Fibroblast of the aortic adventitia (primary cell): ENCODE measurements at regions not wholly inside any gene's neighbourhood (a gene's known extent, or its start where the extent isn't known, plus 50 kb on each side); places are given as distances from the start of the nearest gene placed in this dataset.

Experiments used
- DNase-seq: peaks from one replicate; pipeline ENCODE4 v3.0.0-alpha.2; 2010; ENCODE audit warnings: low read depth
- H3K4me3 ChIP-seq: 2 replicates; pipeline ENCODE4 v1.5.1; 2011; ENCODE audit warnings: low read depth, mild to moderate bottlenecking, control low read depth, low read length, moderate library complexity
- TF ChIP-seq, protein P1 (sequence below): IDR thresholded peaks from 2 replicates; pipeline ENCODE4 v1.5.1; 2011; ENCODE audit warnings: mild to moderate bottlenecking, low read length, control low read depth, inconsistent platforms; ENCODE audit not compliant: insufficient read depth

DNA sequence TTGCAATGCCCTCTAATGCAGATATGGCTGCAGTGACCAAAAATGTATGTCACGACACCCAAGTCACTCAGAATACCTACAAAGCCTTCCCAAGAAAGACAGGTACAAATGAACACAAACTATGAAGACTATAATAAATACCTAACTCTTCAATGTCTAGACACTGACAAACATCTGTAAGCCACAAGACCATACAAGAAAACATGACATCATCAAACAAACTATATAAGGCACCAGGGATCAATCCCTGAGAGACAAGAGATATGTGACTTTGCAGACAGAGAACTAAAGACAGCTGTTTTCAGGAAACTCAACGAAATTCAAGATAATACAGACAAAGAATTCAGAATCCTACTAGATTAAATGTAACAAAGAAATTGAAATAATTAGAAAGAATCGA lies 603.7 kb downstream of the CDH9 start:
- TF ChIP-seq, protein P1, sequence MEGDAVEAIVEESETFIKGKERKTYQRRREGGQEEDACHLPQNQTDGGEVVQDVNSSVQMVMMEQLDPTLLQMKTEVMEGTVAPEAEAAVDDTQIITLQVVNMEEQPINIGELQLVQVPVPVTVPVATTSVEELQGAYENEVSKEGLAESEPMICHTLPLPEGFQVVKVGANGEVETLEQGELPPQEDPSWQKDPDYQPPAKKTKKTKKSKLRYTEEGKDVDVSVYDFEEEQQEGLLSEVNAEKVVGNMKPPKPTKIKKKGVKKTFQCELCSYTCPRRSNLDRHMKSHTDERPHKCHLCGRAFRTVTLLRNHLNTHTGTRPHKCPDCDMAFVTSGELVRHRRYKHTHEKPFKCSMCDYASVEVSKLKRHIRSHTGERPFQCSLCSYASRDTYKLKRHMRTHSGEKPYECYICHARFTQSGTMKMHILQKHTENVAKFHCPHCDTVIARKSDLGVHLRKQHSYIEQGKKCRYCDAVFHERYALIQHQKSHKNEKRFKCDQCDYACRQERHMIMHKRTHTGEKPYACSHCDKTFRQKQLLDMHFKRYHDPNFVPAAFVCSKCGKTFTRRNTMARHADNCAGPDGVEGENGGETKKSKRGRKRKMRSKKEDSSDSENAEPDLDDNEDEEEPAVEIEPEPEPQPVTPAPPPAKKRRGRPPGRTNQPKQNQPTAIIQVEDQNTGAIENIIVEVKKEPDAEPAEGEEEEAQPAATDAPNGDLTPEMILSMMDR: no peak
- H3K4me3 ChIP-seq: no peak overlapping the region
- DNase-seq: no peak

DNA sequence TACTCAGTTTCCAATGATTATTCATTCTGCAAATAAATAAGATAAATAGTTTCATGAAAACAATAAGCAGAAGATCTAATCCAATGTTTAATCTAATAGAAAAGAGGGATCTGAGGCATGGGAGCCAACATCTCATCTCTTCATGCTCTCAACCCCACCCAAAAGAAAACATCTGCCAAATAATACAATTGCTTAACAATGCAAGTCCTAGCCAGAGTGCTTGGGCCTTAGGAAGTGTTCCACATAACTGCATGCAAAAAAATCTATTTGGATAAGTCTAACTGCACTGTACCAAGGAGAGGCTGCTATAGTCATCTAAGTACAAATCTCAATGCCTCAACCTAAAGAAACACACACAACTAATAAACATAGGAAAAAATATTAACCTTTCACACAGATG lies 606.0 kb downstream of the CDH9 start:
- no peak overlapping the region for H3K4me3 ChIP-seq
- TF ChIP-seq, protein P1: no peak
- no peak for DNase-seq

DNA sequence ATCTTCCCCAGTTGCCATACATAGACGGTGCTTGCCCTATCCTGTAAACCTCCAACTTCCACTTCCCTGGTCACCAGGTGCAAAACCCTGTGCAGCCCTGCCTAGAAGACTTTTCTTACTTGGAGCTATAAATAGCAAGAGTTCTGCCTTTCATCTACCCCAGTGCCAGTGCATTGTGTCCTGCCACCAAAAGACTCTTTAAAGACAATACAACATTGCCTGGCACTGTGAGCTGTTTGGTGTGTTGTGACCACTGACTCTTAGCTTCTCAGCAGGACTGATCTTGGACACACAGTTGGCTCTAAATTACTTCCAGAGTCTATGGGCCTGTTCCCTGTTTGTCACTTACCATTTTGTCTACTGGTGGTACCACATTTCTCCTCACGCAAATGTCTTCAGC lies 608.1 kb downstream of the CDH9 start:
- DNase-seq: no peak
- H3K4me3 ChIP-seq: no peak overlapping the region
- TF ChIP-seq, protein P1: no peak

DNA sequence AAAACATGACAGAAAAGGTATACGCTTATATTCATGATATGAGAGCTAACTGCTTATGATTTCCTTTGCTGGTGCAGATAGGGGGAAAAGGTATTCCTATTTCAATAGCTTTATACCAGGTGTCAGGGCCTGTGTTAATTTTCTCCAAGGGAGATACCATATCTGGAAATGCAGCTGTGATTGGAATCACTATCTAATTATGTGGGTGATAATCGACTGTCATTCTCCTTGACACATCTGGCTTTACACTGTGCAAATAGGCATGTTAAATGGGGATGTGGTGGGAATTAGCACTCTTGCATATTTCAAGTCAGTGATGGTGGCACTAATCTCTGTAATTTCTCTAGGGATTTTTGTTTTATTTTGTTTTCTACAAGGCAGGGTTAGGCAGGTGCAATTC lies 611.1 kb downstream of the CDH9 start:
- H3K4me3 ChIP-seq: no peak overlapping the region
- TF ChIP-seq, protein P1: no peak
- DNase-seq: no peak

DNA sequence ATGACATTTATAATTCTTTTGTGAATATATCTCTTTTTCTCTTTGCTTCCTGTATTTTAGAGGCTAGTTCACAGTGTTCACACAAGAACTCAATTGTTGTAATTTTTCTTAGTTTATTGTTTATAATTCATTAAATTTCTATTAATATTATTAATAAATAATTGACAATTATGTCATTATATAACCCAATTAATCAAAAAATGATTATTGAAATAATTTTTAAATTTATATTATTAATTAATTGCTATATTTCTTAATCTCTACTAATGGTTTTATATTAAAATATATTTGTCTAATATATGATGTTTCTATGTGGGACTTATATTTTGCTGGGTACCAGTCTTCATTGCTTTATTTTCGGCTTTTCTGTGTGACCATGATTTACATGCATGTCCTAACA lies 618.4 kb downstream of the CDH9 start:
- DNase-seq: no peak
- TF ChIP-seq, protein P1: no peak
- H3K4me3 ChIP-seq: no peak overlapping the region

DNA sequence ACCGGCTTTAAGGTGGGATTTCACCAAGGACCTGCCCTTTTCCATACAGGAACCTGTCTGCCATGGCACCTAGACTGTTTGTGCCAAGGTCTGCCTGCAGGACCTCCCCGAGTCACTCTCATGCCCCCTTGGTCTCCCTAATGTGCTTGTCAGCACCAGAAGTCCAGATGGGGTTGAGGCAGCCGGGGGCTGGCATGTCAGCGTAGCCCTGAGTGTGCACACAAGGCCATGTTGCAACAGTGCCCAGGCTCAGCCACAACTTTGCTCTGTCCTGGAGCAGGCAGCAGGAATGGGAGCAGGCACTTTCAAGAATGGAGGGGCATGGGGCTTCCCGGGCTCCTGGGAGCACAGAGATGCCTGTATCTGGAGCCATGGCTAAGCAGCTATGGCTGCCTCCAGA lies 621.5 kb downstream of the CDH9 start:
- H3K4me3 ChIP-seq: no peak overlapping the region
- no peak for DNase-seq
- TF ChIP-seq, protein P1: no peak

DNA sequence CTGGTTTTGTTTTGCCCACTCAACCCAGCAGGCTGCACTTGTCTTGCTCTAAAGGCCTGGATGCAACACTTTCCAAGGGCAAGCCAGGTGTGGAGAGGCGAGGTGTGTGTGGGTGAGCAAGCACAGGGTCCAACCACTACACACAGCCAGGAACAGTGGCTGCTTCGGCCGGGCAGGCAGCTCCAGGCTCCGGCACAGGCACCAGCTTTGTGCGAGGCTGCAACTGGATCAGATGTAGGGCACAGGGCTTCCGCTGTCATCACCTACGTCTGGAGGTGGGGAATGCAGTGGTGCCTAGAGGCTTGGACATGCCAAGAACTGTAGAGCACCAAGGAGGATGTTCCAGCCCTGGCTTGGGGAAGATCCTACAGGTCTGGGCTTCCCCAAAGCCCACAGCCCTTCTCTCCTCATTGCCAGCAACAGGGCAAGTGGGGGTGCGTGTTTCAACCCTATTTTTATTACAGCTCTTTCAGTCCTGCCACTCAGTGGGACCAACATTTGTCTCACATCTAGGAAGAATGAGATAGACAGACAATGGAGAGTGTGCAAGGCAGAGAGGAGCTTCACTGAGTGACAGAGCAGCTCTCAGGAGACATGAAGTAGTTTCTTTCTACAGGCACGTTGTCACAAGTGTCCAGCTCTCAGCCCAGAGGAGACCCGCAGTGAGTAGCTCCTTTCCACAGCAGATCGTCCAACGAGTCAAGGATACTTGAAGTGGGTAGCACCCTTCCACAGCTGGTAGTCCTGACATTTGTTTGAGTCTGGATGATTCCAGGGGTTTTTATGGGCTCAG lies 622.2 kb downstream of the CDH9 start:
- TF ChIP-seq, protein P1: no peak
- H3K4me3 ChIP-seq: no peak overlapping the region
- DNase-seq: no peak
